ENCODE measurements at regions not wholly inside any gene's neighbourhood (a gene's known extent, or its start where the extent isn't known, plus 50 kb on each side); places are given as distances from the start of the nearest gene placed in this dataset.
A peak's percentile ranks its signal among the peaks of the same experiment; 100 is the strongest.

GRCh38 chr2:185152186-185152585, 553.9 kb downstream of the ZNF804A start:
- no peak for DNase-seq

GRCh38 chr2:185161701-185162100, 563.4 kb downstream of the ZNF804A start:
- DNase-seq = no peak

GRCh38 chr2:185174353-185174752, 564.3 kb upstream of the FSIP2 start:
- no peak for DNase-seq

GRCh38 chr2:185179743-185180142, 558.9 kb upstream of the FSIP2 start:
- no peak for DNase-seq

- DNase-seq = no peak
These were observed 556.7 kb upstream of the FSIP2 start for GRCh38 chr2:185181901-185182300.

GRCh38 chr2:185185044-185185443, 553.6 kb upstream of the FSIP2 start:
- no peak for DNase-seq

- no peak for DNase-seq
These were observed 551.2 kb upstream of the FSIP2 start for GRCh38 chr2:185187421-185187820.

- no peak for DNase-seq
These were observed 549.9 kb upstream of the FSIP2 start for GRCh38 chr2:185188656-185189055.

- DNase-seq = no peak
These were observed 537.5 kb upstream of the FSIP2 start for GRCh38 chr2:185201063-185201462.

- DNase-seq = no peak
These were observed 536.2 kb upstream of the FSIP2 start for GRCh38 chr2:185202381-185202780.

GRCh38 chr2:185202945-185203528, 535.6 kb upstream of the FSIP2 start:
- DNase-seq = no peak

GRCh38 chr2:185208261-185208660, 530.3 kb upstream of the FSIP2 start:
- DNase-seq = no peak

GRCh38 chr2:185215497-185215896, 523.1 kb upstream of the FSIP2 start:
- no peak for DNase-seq

- DNase-seq = no peak
These were observed 518.6 kb upstream of the FSIP2 start for GRCh38 chr2:185219981-185220380.

- DNase-seq = no peak
These were observed 516.3 kb upstream of the FSIP2 start for GRCh38 chr2:185222311-185222710.

GRCh38 chr2:185227391-185227790, 511.2 kb upstream of the FSIP2 start:
- DNase-seq = no peak

GRCh38 chr2:185239491-185239890, 499.1 kb upstream of the FSIP2 start:
- DNase-seq = no peak

- DNase-seq = no peak
These were observed 497.8 kb upstream of the FSIP2 start for GRCh38 chr2:185240796-185241195.

GRCh38 chr2:185241556-185241955, 497.0 kb upstream of the FSIP2 start:
- DNase-seq = no peak

- no peak for DNase-seq
These were observed 496.1 kb upstream of the FSIP2 start for GRCh38 chr2:185242462-185242861.

GRCh38 chr2:185245216-185245615, 493.4 kb upstream of the FSIP2 start:
- DNase-seq = no peak

- peak; percentile 34 for DNase-seq
These were observed 492.8 kb upstream of the FSIP2 start for GRCh38 chr2:185245806-185246205.

- no peak for DNase-seq
These were observed 491.9 kb upstream of the FSIP2 start for GRCh38 chr2:185246717-185247116.

- no peak for DNase-seq
These were observed 483.0 kb upstream of the FSIP2 start for GRCh38 chr2:185255566-185255965.

- DNase-seq = no peak
These were observed 472.9 kb upstream of the FSIP2 start for GRCh38 chr2:185265747-185266146.

- DNase-seq = no peak
These were observed 470.0 kb upstream of the FSIP2 start for GRCh38 chr2:185268651-185269050.

All from right hindlimb (tissue), 1 donor.